ENCODE measurements at regions not wholly inside any gene's neighbourhood (a gene's known extent, or its start where the extent isn't known, plus 50 kb on each side); places are given as distances from the start of the nearest gene placed in this dataset.

- Mint-ChIP-seq H3K4me1 (no peaks in the 10 kb centered on the region), H3K27me3 (peaks cover 12% of the 10 kb centered on the region), H3K9me3 (peaks cover 11% of the 10 kb centered on the region), H3K4me3 (no peak overlapping the region), H3K36me3 (peaks cover 3% of the 10 kb centered on the region), H3K27ac (no peak overlapping the region)
Observed at GRCh38 chr2:133906396-133906795, 338.1 kb upstream of the NCKAP5 start.

- Mint-ChIP-seq H3K4me3 (no peak overlapping the region), H3K27me3 (peaks cover 12% of the 10 kb centered on the region), H3K36me3 (peaks cover 3% of the 10 kb centered on the region), H3K27ac (no peak overlapping the region), H3K4me1 (no peaks in the 10 kb centered on the region), H3K9me3 (peaks cover 11% of the 10 kb centered on the region)
Observed at GRCh38 chr2:133906926-133907325, 338.7 kb upstream of the NCKAP5 start.

- Mint-ChIP-seq H3K27ac (no peak overlapping the region), H3K4me3 (no peak overlapping the region), H3K27me3 (peaks cover 6% of the 10 kb centered on the region), H3K36me3 (peaks cover 3% of the 10 kb centered on the region), H3K4me1 (no peaks in the 10 kb centered on the region), H3K9me3 (peaks cover 11% of the 10 kb centered on the region)
Observed at GRCh38 chr2:133908171-133908570, 339.9 kb upstream of the NCKAP5 start.

GRCh38 chr2:133918141-133918540, 335.7 kb upstream of the MGAT5 start:
- Mint-ChIP-seq H3K9me3 (no peaks in the 10 kb centered on the region), H3K36me3 (no peaks in the 10 kb centered on the region), H3K27ac (no peak overlapping the region), H3K4me3 (no peak overlapping the region), H3K4me1 (no peaks in the 10 kb centered on the region), H3K27me3 (peaks cover 7% of the 10 kb centered on the region)

- Mint-ChIP-seq H3K9me3 (no peaks in the 10 kb centered on the region), H3K27ac (no peak overlapping the region), H3K4me1 (no peaks in the 10 kb centered on the region), H3K4me3 (no peak overlapping the region), H3K27me3 (peaks cover 10% of the 10 kb centered on the region), H3K36me3 (no peaks in the 10 kb centered on the region)
Observed at GRCh38 chr2:133919285-133919684, 334.6 kb upstream of the MGAT5 start.

GRCh38 chr2:133927894-133928293, 326.0 kb upstream of the MGAT5 start:
- H3K36me3 Mint-ChIP-seq: no peaks in the 10 kb centered on the region
- peaks cover 10% of the 10 kb centered on the region for H3K27me3 Mint-ChIP-seq
- no peak overlapping the region for H3K27ac Mint-ChIP-seq
- H3K4me1 Mint-ChIP-seq: no peaks in the 10 kb centered on the region
- H3K9me3 Mint-ChIP-seq: no peaks in the 10 kb centered on the region
- H3K4me3 Mint-ChIP-seq: no peak overlapping the region

- no peaks in the 10 kb centered on the region for H3K4me1 Mint-ChIP-seq
Observed at GRCh38 chr2:133936096-133936495, 317.8 kb upstream of the MGAT5 start.

GRCh38 chr2:133936601-133937000, 317.3 kb upstream of the MGAT5 start:
- no peak overlapping the region for H3K27ac Mint-ChIP-seq
- no peaks in the 10 kb centered on the region for H3K9me3 Mint-ChIP-seq
- no peak overlapping the region for H3K4me3 Mint-ChIP-seq
- peaks cover 8% of the 10 kb centered on the region for H3K27me3 Mint-ChIP-seq
- no peaks in the 10 kb centered on the region for H3K4me1 Mint-ChIP-seq
- no peaks in the 10 kb centered on the region for H3K36me3 Mint-ChIP-seq

More at GRCh38 chr2:133936096-133936495, 317.8 kb upstream of the MGAT5 start:
- Mint-ChIP-seq H3K36me3 (no peaks in the 10 kb centered on the region), H3K27me3 (peaks cover 8% of the 10 kb centered on the region), H3K27ac (no peak overlapping the region), H3K9me3 (no peaks in the 10 kb centered on the region), H3K4me3 (no peak overlapping the region)

- H3K36me3 Mint-ChIP-seq: no peaks in the 10 kb centered on the region
- H3K4me3 Mint-ChIP-seq: no peak overlapping the region
- no peaks in the 10 kb centered on the region for H3K4me1 Mint-ChIP-seq
- peaks cover 8% of the 10 kb centered on the region for H3K27me3 Mint-ChIP-seq
- H3K9me3 Mint-ChIP-seq: no peaks in the 10 kb centered on the region
- no peak overlapping the region for H3K27ac Mint-ChIP-seq
Observed at GRCh38 chr2:133937669-133938068, 316.2 kb upstream of the MGAT5 start.

GRCh38 chr2:133940134-133940533, 313.7 kb upstream of the MGAT5 start:
- Mint-ChIP-seq H3K4me3 (no peak overlapping the region), H3K4me1 (no peaks in the 10 kb centered on the region), H3K36me3 (no peaks in the 10 kb centered on the region), H3K9me3 (no peaks in the 10 kb centered on the region), H3K27me3 (peaks cover 9% of the 10 kb centered on the region), H3K27ac (no peak overlapping the region)

GRCh38 chr2:133941666-133942065, 312.2 kb upstream of the MGAT5 start:
- Mint-ChIP-seq H3K4me1 (no peaks in the 10 kb centered on the region), H3K27ac (no peak overlapping the region), H3K27me3 (peaks cover 6% of the 10 kb centered on the region), H3K9me3 (no peaks in the 10 kb centered on the region), H3K36me3 (no peaks in the 10 kb centered on the region), H3K4me3 (no peak overlapping the region)

- Mint-ChIP-seq H3K9me3 (no peaks in the 10 kb centered on the region), H3K27ac (no peak overlapping the region), H3K36me3 (no peaks in the 10 kb centered on the region), H3K4me3 (no peak overlapping the region), H3K27me3 (peaks cover 6% of the 10 kb centered on the region), H3K4me1 (no peaks in the 10 kb centered on the region)
Observed at GRCh38 chr2:133942398-133942797, 311.5 kb upstream of the MGAT5 start.

GRCh38 chr2:133943108-133943507, 310.8 kb upstream of the MGAT5 start:
- H3K4me3 Mint-ChIP-seq: no peak overlapping the region
- no peaks in the 10 kb centered on the region for H3K4me1 Mint-ChIP-seq
- H3K36me3 Mint-ChIP-seq: no peaks in the 10 kb centered on the region
- no peaks in the 10 kb centered on the region for H3K9me3 Mint-ChIP-seq
- H3K27ac Mint-ChIP-seq: no peak overlapping the region
- H3K27me3 Mint-ChIP-seq: peaks cover 4% of the 10 kb centered on the region

GRCh38 chr2:133945089-133945488, 308.8 kb upstream of the MGAT5 start:
- Mint-ChIP-seq H3K27me3 (peaks cover 4% of the 10 kb centered on the region), H3K9me3 (no peaks in the 10 kb centered on the region), H3K4me1 (no peaks in the 10 kb centered on the region), H3K4me3 (no peak overlapping the region), H3K36me3 (no peaks in the 10 kb centered on the region), H3K27ac (no peak overlapping the region)

GRCh38 chr2:133947057-133947456, 306.8 kb upstream of the MGAT5 start:
- no peaks in the 10 kb centered on the region for H3K9me3 Mint-ChIP-seq
- no peak overlapping the region for H3K27ac Mint-ChIP-seq
- no peak overlapping the region for H3K4me3 Mint-ChIP-seq
- no peaks in the 10 kb centered on the region for H3K36me3 Mint-ChIP-seq
- no peaks in the 10 kb centered on the region for H3K4me1 Mint-ChIP-seq
- H3K27me3 Mint-ChIP-seq: peaks cover 2% of the 10 kb centered on the region

- H3K4me3 Mint-ChIP-seq: no peak overlapping the region
- no peaks in the 10 kb centered on the region for H3K4me1 Mint-ChIP-seq
- no peaks in the 10 kb centered on the region for H3K36me3 Mint-ChIP-seq
- H3K27me3 Mint-ChIP-seq: no peaks in the 10 kb centered on the region
- H3K9me3 Mint-ChIP-seq: no peaks in the 10 kb centered on the region
- H3K27ac Mint-ChIP-seq: no peak overlapping the region
Observed at GRCh38 chr2:133948610-133949290, 305.1 kb upstream of the MGAT5 start.

GRCh38 chr2:133949595-133949994, 304.3 kb upstream of the MGAT5 start:
- H3K4me1 Mint-ChIP-seq: no peaks in the 10 kb centered on the region
- H3K4me3 Mint-ChIP-seq: no peak overlapping the region
- no peak overlapping the region for H3K27ac Mint-ChIP-seq
- H3K36me3 Mint-ChIP-seq: no peaks in the 10 kb centered on the region
- no peaks in the 10 kb centered on the region for H3K9me3 Mint-ChIP-seq
- H3K27me3 Mint-ChIP-seq: no peaks in the 10 kb centered on the region
